ENCODE measurements at regions not wholly inside any gene's neighbourhood (a gene's known extent, or its start where the extent isn't known, plus 50 kb on each side); places are given as distances from the start of the nearest gene placed in this dataset.

- TF ChIP-seq EZH2 (IDR thresholded peaks at IDR 0.05; ENCODE audit: insufficient read depth, poor library complexity, severe bottlenecking) (no peak), EZH2phosphoT487 (IDR thresholded peaks at IDR 0.05; ENCODE audit: insufficient read depth, low read depth) (no peak)
Measured at GRCh38 chr21:35169574-35169973, 120.5 kb upstream of the RUNX1 start.
